Ascending aorta (tissue), 2 donors: ENCODE measurements at regions not wholly inside any gene's neighbourhood (a gene's known extent, or its start where the extent isn't known, plus 50 kb on each side); places are given as distances from the start of the nearest gene placed in this dataset.
"Not testable (repeated sequence)": the region's sequence is repeated elsewhere in the genome, so short reads cannot be mapped to it uniquely, and the experiment has no call there.

Source experiments
- DNase-seq, 2 donors: peaks; one replicate each; pipeline ENCODE4 v3.0.0-alpha.2; 2019; ENCODE audit warnings: low spot score in 2 of 2
- H3K27ac ChIP-seq, 2 donors: fragments of 200-600 bp; sonication (generic); one replicate each; pipeline ENCODE4 v1.5.1; 2016 to 2017; ENCODE audit warnings: mild to moderate bottlenecking in 1 of 2
- H3K27me3 ChIP-seq: fragments of 200-600 bp; sonication (generic); one replicate; pipeline ENCODE4 v1.5.1; 2017
- H3K36me3 ChIP-seq, 2 donors: fragments of 200-600 bp; sonication (generic); one replicate each; pipeline ENCODE4 v1.5.1; 2016
- H3K4me1 ChIP-seq, 2 donors: fragments of 200-600 bp; sonication (generic); one replicate each; pipeline ENCODE4 v1.5.1; 2016 to 2017; ENCODE audit warnings: mild to moderate bottlenecking in 1 of 2
- H3K4me3 ChIP-seq, 2 donors: fragments of 200-600 bp; sonication (generic); one replicate each; pipeline ENCODE4 v1.5.1; 2016 to 2017; ENCODE audit warnings: mild to moderate bottlenecking in 1 of 2
- H3K9me3 ChIP-seq, 2 donors: fragments of 200-600 bp; sonication (generic); one replicate each; pipeline ENCODE4 v1.5.1; 2016
- CTCF ChIP-seq, 3 experiments: fragments of 200-600 bp in 2 of 3; fragments of 450-650 bp in 1 of 3; sonication (generic) in 2 of 3; IDR thresholded peaks; one replicate each; pipeline ENCODE4 v1.5.1; 2016 to 2019; ENCODE audit warnings: antibody characterized with exemption in 3 of 3, mild to moderate bottlenecking in 1 of 3, moderate library complexity in 1 of 3
- intact Hi-C: fragments of 100-400 bp; cut with DNase I; formaldehyde crosslinking; loops from one replicate; pipeline ENCODE4 v1.15.1; 2023

GRCh38 chrX:112424166-112424565 is 255.6 kb downstream of the LHFPL1 start:
- intact Hi-C loops, result no loop called here
- DNase-seq, result no peak
- TF ChIP-seq CTCF (IDR thresholded peaks at IDR 0.05), result no peak
- Histone ChIP-seq H3K4me3 (no peak overlapping the region), H3K27me3 (no peaks in the 10 kb centered on the region), H3K27ac (no peak overlapping the region), H3K9me3 (no peaks in the 10 kb centered on the region), H3K4me1 (no peaks in the 10 kb centered on the region), H3K36me3 (no peaks in the 10 kb centered on the region)

- TF ChIP-seq CTCF (IDR thresholded peaks at IDR 0.05), result no peak
- no peaks in the 10 kb centered on the region for H3K27me3 ChIP-seq
- H3K27ac ChIP-seq, result no peak overlapping the region
- H3K9me3 ChIP-seq, result no peaks in the 10 kb centered on the region
- no peaks in the 10 kb centered on the region for H3K4me1 ChIP-seq
- H3K4me3 ChIP-seq, result no peak overlapping the region
- no peaks in the 10 kb centered on the region for H3K36me3 ChIP-seq
- no peak for DNase-seq
- intact Hi-C loops, result no loop called here
Observed at GRCh38 chrX:112391313-112391712, 288.4 kb downstream of the LHFPL1 start.

GRCh38 chrX:112381649-112382298 is 298.0 kb downstream of the LHFPL1 start:
- DNase-seq, intact Hi-C loops, H3K4me1 ChIP-seq, H3K27ac ChIP-seq, H3K4me3 ChIP-seq, H3K27me3 ChIP-seq, H3K9me3 ChIP-seq, H3K36me3 ChIP-seq: not testable (repeated sequence)

GRCh38 chrX:112380541-112381278 is 298.1 kb upstream of the TRPC5 start:
- Histone ChIP-seq H3K36me3 (no peaks in the 10 kb centered on the region), H3K4me1 (no peaks in the 10 kb centered on the region), H3K9me3 (no peaks in the 10 kb centered on the region), H3K27me3 (no peaks in the 10 kb centered on the region), H3K27ac (no peak overlapping the region), H3K4me3 (no peak overlapping the region)
- intact Hi-C loops, result no loop called here
- DNase-seq, result no peak
- TF ChIP-seq CTCF (IDR thresholded peaks at IDR 0.05), result no peak

GRCh38 chrX:112377481-112377880 is 294.9 kb upstream of the TRPC5 start:
- Histone ChIP-seq H3K9me3 (no peaks in the 10 kb centered on the region), H3K27me3 (no peaks in the 10 kb centered on the region), H3K4me1 (no peaks in the 10 kb centered on the region), H3K4me3 (no peak overlapping the region), H3K36me3 (no peaks in the 10 kb centered on the region), H3K27ac (no peak overlapping the region)
- no peak for DNase-seq
- TF ChIP-seq CTCF (IDR thresholded peaks at IDR 0.05), result no peak
- intact Hi-C loops, result no loop called here

- intact Hi-C loops, result no loop called here
- DNase-seq, result no peak
Observed at GRCh38 chrX:112368371-112368770, 285.8 kb upstream of the TRPC5 start.

More at GRCh38 chrX:112368371-112368770, 285.8 kb upstream of the TRPC5 start:
- Histone ChIP-seq H3K36me3 (no peaks in the 10 kb centered on the region), H3K27ac (no peak overlapping the region), H3K9me3 (no peaks in the 10 kb centered on the region), H3K4me3 (no peak overlapping the region), H3K27me3 (no peaks in the 10 kb centered on the region), H3K4me1 (no peaks in the 10 kb centered on the region)
- no peak for TF ChIP-seq CTCF (IDR thresholded peaks at IDR 0.05)
